Omental fat pad (tissue), 3 donors: ENCODE measurements at regions not wholly inside any gene's neighbourhood (a gene's known extent, or its start where the extent isn't known, plus 50 kb on each side); places are given as distances from the start of the nearest gene placed in this dataset.

Source experiments
- ATAC-seq: fragments of 150-250 bp; one replicate; pipeline ENCODE4 v1.9.1; 2016; ENCODE audit warnings: mild to moderate bottlenecking, moderate library complexity; ENCODE audit not compliant: low FRiP score
- DNase-seq: peaks from one replicate; pipeline ENCODE4 v3.0.0-alpha.2; 2019; ENCODE audit warnings: low spot score
- CTCF ChIP-seq, 3 donors: fragments of 450-650 bp; IDR thresholded peaks; one replicate each; pipeline ENCODE4 v1.5.1; 2016 to 2017; ENCODE audit warnings: antibody characterized with exemption in 3 of 3, mild to moderate bottlenecking in 3 of 3, moderate library complexity in 2 of 3

DNA sequence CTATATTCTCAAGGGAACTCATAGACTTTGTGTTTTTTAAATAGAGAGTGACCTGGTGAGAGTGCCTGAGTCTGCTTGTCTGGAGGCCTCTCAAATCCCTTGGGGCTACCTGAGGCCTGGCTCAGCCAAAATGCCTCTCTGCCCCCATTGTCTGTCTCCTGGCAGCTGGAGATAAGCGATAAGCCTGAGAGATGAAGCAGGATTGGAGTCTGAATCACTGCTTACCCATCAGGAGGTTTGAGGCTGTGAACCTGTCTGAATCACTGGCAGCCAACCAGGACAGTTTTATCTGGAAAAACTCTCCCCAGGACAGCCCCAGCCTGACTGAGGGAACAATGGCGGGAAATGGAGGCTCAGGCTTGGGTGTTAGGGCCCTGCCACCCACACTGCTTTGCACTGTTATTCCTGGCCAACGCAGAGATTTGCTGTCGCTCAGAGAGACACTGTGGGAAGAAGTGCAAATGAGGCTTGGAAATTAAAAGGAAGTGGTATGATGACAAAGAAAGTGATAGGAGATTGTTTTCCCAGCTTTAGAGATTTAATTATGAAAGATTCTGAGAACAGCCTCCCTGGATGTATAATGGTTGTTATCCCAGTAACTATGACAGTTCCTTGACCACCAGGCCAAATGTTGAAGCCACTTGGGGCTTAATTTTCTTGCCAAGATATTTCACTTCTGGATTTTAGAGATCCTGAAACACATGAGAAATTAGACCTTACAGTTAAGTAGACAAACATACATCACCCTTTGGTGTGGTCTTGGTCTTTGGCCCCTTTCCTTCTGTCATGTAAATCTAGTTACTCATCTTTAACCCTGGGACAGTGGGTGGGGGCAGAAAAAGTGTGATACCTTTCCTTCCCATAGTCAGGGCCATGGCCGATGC lies 102.1 kb downstream of the RASSF10 start:
- DNase-seq (no peak), ATAC-seq (no peak)
- no peak for TF ChIP-seq CTCF (IDR thresholded peaks at IDR 0.05)

- DNase-seq (no peak), ATAC-seq (no peak)
- TF ChIP-seq CTCF (IDR thresholded peaks at IDR 0.05): no peak
Measured at GRCh38 chr11:13111813-13112130, 102.7 kb downstream of the RASSF10 start.

DNA sequence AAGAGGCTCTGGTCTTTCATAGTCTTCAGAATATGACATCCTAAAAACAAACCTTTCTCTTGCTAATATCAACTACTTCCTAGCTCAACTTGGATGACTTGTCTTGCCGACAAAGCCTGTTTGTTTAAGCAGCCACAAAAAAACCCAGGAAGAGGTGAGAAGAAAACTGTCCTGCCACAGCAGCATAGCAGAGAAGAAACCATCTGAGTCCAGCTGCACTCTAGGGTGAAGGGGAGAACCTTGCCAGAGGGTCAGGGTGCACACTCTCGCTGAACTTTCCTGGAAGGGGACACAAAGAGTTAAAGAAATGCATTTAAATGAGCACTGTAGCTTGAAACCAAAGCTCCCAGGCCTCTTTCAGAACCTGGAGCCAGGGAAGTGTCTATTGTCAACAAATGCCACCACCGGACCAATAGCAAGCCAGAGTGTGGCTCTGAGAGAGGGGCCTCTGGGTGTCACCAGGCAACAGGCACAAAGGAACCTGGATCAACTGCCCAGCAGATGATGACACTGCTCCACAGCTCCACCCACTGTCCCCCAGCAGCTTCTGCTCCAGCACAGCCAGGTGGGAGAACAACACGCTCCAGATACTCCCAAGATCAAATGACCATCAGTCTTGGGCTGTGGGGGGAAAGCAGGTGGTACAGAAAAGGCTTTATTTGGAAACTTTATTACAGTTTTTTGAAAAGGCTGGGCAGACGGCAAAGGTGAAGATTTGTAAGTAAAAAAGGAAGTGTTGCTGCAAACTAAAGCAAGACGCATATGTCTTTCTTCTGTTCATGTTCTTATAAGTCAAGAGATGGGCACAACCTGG lies 105.7 kb downstream of the RASSF10 start:
- TF ChIP-seq CTCF (IDR thresholded peaks at IDR 0.05): no peak
- ATAC-seq (no peak), DNase-seq (no peak)

DNA sequence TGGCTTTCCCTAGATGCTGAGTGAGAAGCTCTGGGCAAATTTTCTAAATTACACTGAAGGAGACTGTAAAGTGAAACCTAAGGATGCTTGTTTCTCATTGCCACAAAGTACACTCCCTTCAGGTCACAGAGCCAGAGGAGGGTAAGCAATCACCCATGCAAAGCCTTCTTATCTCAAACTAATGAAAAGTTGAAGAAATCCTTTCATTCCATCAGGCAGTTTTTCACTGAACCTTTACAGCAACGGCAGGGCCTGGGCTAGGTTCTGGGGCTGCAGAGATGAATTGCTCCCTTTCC lies 106.2 kb downstream of the RASSF10 start:
- ATAC-seq (no peak), DNase-seq (no peak)
- TF ChIP-seq CTCF (IDR thresholded peaks at IDR 0.05): no peak

DNA sequence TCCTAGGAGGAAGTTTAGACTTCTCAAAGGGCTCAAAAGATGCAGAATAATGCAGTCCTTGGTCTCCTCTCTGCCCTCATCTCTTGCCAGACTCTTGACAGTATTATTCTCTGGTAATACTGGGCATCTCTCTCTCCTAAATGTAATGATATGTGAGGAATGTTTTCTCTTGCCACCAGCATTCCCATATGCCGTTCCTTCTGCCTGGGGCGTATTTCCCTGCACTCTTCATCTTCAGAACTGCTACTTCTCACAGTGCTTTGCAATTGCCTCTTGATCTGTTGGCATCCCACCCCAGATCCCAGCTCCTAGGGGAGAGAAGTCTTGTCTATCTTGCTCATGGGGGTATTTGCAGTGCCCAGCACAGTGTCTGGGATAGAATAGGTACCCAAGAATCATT lies 107.4 kb downstream of the RASSF10 start:
- no peak for ATAC-seq
- TF ChIP-seq CTCF (IDR thresholded peaks at IDR 0.05): no peak
- no peak for DNase-seq

- DNase-seq (no peak), ATAC-seq (no peak)
- no peak for TF ChIP-seq CTCF (IDR thresholded peaks at IDR 0.05)
Measured at GRCh38 chr11:13117344-13117743, 108.2 kb downstream of the RASSF10 start.

- ATAC-seq (no peak), DNase-seq (no peak)
- TF ChIP-seq CTCF (IDR thresholded peaks at IDR 0.05): no peak
Measured at GRCh38 chr11:13118194-13118593, 109.1 kb downstream of the RASSF10 start.
